IPS-NIHi7 (cell line): ENCODE measurements at regions not wholly inside any gene's neighbourhood (a gene's known extent, or its start where the extent isn't known, plus 50 kb on each side); places are given as distances from the start of the nearest gene placed in this dataset.
"Not testable (repeated sequence)": the region's sequence is repeated elsewhere in the genome, so short reads cannot be mapped to it uniquely, and the experiment has no call there.

ENCODE experiments used
- DNase-seq: peaks from one replicate; pipeline ENCODE4 v3.0.0; 2012; ENCODE audit warnings: mixed read lengths; ENCODE audit errors: extremely low spot score

DNA sequence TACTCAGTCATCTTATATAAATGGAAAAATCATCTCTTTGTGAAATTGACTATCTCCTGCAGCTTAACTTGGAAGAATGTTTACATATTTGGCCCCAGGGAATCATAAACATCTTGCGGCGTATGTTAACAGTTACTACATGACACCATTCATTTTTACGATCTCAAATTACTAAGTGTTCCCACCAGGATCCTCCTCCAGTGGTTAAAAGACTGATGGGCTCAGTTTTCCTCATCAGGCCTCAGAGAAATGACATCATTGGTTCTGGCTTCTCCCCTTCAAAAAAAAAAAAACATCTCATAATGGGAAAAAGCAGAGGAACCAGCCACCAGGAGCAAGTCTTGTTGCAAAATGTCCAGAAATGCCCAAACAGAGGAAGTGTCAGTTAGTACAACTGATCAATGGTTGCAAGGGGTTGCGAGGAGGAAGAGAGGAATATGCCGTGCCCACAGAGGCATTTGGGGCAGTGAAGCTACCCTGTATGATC, 70.5 kb upstream of the LIPC start:
- no peak for DNase-seq

DNA sequence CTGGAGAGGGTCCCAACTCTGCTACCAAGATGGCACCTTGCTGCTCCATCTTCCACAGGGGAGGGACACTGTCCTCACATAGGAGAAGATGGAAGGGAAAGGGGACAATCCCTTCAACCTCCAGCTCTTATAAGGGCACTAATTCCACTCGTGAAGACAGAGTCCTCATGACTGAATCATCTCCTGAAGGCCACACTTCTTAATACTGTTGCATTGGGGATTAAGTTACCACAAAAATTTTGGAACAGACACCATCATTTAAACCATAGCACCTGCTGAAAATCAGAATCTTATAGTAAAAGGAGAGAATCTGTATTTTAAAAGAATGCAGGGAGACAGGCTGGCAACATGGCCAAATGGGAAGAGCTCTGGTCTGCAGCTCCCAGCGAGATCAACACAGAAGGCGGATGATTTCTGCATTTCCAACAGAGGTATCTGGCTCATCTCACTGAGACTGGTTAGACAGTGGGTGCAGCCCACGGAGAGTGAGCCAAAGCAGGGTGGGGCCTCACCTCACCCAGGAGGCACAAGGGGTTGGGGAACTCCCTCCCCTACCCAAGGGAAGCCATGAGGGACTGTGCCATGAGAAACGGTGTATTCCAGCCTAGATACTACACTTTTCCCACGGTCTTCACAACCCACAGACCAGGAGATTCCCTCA, 69.4 kb upstream of the LIPC start:
- no peak for DNase-seq

DNA sequence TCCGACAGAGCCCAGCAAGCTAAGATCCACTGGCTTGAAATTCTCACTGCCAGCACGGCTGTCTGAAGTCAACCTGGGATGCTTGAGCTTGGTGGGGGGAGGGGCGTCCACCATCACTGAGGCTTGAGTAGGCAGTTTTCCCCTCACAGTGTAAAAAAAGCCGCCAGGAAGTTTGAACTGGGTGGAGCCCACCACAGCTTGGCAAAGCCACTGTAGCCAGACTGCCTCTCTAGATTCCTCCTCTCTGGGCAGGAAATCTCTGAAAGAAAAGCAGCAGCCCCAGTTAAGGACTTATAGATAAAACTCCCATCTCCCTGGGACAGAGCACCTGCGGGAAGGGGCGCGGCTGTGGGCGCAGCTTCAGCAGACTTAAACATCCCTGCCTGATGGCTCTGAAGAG, 68.7 kb upstream of the LIPC start:
- DNase-seq: not testable (repeated sequence)

DNA sequence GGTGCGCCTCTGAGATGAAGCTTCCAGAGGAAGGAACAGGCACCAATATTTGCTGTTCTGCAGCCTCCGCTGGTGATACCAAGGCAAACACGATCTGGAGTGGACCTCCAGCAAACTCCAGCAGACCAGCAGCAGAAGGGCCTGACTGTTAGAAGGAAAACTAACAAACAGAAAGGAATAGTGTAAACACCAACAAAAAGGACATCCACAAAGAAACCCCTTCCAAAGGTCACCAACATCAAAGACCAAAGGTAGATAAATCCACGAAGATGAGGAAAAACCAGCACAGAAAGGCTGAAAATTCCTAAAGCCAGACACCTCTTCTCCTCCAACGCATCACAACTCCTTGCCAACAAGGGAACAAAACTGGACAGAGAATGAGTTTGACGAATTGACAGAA, 68.1 kb upstream of the LIPC start:
- DNase-seq: not testable (repeated sequence)

DNA sequence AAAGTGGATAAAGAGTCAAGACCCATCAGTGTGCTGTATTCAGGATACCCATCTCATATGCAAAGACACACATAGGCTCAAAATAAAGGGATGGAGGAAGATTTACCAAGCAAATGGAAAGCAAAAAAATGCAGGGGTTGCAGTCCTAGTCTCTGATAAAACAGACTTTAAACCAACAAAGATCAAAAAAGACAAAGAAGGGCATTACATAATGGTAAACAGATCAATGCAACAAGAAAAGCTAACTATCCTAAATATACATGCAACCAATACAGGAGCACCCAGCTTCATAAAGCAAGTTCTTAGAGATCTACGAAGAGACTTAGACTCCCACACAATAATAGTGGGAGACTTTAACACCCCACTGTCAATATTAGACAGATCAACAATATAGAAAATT, 66.7 kb upstream of the LIPC start:
- DNase-seq: not testable (repeated sequence)

DNA sequence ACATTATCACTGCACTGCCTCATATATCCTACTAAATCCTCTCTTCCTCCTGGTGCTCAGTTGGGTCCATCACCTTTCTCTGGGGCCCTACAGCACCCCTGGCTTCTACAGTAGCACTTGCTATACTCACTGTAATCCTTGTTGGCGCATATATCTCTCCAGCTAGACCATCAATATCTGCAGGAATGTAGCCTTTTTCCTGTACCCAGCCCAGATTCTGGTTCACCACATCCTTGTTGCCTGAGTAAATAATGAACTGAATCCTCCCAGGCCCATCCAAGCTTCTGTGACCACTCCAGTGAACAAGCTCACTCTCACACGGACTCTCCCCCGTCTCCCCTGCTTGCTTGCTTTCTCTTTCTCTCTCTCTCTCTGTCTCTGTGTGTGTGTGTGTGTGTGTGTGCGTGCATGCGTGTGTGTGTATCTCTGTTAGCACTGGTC, 62.5 kb upstream of the LIPC start:
- no peak for DNase-seq

DNA sequence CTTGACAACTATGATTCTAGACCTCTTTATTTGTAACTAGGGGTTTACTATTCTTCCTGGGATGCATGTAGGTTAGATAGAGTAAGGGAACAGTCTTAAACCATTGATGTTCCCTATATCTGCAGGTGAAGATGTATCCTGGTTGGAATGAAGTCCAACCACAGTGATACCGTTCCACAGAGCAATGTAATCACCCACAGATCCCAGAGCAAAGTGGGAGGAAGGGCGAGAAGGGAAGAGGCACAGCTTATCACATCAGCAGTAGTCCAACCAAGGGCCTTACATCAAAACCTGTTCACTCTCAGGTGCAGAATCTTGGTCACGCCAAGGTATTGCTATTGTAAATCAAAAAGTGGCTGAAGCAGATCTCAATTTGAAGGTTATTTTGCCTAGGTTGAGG, 61.8 kb upstream of the LIPC start:
- no peak for DNase-seq

DNA sequence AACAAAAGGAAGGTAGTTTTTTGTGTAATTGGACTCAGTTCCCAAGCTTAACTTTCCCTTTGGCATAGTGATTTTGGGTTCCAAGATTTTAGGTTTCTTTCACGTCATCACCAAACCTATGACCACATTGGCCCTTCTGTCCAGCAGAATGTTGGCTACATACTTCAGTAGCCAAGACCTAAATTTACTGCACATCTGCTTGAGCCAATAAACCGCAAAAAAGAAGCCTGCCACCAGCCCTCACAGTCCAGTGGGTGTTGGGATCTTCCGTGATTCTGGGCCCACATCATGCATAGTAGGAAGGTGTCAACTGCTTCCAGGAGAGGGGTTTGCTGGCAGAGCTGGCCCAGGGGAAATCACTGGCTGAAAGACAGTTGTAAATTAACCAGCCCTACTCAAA, 57.6 kb upstream of the LIPC start:
- no peak for DNase-seq

DNA sequence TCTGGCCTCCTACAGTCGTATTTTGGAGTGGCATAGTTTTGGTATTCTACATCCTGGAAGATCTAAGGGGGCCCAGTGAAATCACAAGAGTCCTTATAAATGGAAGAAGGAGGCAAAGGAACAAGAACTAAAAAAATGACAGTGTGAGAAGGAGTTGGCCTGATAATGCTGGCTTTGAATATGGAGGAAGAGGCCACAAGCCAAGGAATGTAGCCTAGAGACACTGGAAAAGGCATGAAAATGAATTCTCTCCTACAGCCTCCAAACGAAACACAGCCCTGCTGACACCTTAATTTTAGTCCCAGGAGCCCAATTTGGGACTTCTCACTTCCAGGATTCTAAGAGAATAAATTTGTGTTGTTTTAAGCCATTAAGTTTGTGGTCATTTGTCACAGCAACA, 54.6 kb upstream of the LIPC start:
- DNase-seq: no peak

DNA sequence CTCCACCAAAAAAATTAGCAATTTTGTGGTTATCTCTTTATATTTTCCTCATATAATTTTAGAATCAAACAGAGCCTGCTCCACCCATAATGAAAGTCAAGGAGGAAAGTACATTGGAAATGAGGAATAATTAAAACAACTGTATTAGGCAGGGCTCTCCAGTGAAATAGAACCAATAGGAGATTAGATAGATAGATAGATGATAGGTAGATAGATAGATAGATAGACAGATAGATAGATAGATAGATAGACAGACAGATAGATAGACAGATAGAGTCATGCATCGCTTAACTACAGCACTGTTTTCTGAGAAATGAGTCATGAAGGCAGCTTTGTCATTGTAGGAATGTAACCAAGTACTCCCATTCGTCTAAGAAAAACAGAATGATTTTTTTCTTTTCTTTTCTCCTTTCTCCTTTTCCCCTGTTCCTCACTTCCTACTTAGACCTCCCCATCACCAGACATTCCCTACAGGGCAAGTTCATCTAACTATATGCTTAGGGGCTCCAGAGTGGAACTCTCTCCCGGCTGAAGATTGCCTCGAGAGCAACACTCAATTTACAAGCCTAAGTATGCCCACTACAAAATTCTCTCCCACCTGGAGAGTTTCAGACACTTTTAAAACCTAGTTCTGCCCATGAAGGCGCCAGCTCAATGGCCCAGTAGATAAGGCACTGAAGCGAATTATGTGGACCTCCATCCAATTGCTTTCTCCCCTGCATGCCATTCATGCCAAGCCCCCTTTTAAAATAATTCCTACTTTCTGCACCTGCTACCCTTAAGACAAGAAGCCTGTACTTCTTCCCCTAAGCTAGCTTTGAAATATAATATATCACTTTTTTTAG, 53.3 kb upstream of the LIPC start:
- no peak for DNase-seq

DNA sequence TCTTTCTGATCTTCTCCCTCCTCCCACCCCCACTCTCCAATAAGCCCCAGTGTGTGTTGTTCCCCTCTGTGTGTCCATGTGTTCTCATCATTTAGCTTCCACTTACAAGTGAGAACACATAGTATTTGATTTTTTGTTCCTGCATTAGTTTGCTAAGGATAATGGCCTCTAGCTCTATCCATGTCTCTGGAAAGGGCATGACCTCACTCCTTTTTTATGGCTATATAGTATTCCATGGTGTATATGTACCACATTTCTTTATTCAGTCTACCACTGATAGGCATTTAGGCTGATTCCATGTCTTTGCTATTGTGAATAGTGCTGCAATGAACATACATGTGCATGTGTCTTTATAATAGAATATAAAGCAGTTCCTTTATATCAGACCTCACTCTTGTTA, 52.3 kb upstream of the LIPC start:
- not testable (repeated sequence) for DNase-seq

DNA sequence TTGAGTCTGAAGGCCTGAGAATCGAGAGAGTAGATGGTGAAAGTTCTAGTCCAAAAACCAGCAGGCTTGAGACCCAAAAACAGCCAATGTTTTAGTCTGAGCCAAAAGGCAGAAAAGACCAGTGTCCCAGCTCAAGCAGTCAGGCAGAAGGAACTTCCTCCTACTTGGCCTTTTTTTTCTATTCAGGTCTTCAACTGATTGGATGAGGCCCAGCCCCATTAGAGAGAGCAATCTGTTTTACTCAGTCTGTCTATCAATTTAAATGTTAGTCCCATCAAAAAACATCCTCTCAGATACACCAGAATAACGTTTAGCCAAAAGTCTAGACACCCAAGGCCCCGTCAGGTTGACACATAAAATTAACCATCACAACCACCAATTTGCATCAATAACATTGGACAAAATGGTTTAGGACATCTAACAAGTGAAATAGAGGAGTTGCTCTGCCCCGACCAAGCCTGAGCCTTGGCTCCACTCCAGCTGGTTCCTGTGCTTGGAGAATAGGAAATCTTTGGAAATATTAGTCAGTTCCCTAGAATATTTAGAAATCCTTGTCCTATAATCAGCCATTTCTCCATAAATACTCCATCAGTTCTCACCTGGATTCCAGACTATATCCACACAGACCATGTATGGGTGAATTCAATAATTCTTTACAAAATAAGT, 51.4 kb upstream of the LIPC start:
- no peak for DNase-seq

DNA sequence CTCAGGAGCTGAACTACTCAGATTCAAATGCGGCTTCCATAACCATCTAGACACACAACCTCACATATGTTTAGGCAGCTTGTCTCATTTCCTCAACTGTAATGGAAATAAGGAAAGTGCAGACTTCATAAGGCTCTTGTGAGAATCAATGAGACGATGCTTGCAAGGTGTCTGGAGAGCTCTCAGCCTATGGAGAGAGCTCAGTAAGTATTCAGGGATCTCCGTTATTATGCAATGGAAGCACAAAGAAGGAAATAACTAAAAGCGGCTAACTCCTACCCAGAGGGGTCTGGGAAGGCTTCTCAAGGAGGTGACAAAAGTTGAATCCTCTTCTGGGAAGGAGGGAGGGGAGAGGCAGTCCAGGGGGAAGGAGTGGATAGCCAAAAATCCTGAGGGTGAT, 50.1 kb upstream of the LIPC start:
- DNase-seq: no peak
